ENCODE measurements at regions not wholly inside any gene's neighbourhood (a gene's known extent, or its start where the extent isn't known, plus 50 kb on each side); places are given as distances from the start of the nearest gene placed in this dataset.

GRCh38 chr1:184170719-184171118 lies 119.2 kb downstream of the TSEN15 start:
- intact Hi-C loops (cut with micrococcal nuclease), result no loop called here
- Histone ChIP-seq H4K20me1 (ENCODE audit: control insufficient read depth, insufficient read depth, low read length, poor library complexity, severe bottlenecking) (no peaks in the 10 kb centered on the region), H3K9ac (ENCODE audit: low read length) (no peak overlapping the region), H3K4me2 (replicated peaks; ENCODE audit: low read depth, low read length, poor library complexity, severe bottlenecking) (no peak overlapping the region), H3K79me2 (ENCODE audit: control insufficient read depth, insufficient read depth, low read length) (no peaks in the 10 kb centered on the region), H3K36me3 (replicated peaks in 1 of 2; ENCODE audit: control extremely low read depth in 1 of 2, control insufficient read depth in 1 of 2, extremely low read depth in 1 of 2, insufficient read depth in 2 of 2, low read length in 1 of 2) (no peaks in the 10 kb centered on the region), H3K4me1 (ENCODE audit: control insufficient read depth in 2 of 2, insufficient read depth in 2 of 2, low read length in 2 of 2) (no peaks in the 10 kb centered on the region), H3K9me3 (ENCODE audit: control extremely low read depth in 1 of 3, control insufficient read depth in 2 of 3, insufficient read depth in 1 of 3, low read length in 2 of 3) (no peaks in the 10 kb centered on the region), H3K4me3 (ENCODE audit: control extremely low read depth in 1 of 5, extremely low read depth in 1 of 5, insufficient read depth in 1 of 5, low read depth in 2 of 5, low read length in 4 of 5) (no peak overlapping the region), H3K27me3 (replicated peaks in 1 of 4; ENCODE audit: control extremely low read depth in 1 of 4, control insufficient read depth in 3 of 4, insufficient read depth in 4 of 4, low read length in 3 of 4) (no peaks in the 10 kb centered on the region), H2AFZ (ENCODE audit: insufficient read depth, low read depth, low read length, poor library complexity, severe bottlenecking) (no peak overlapping the region), H3K27ac (ENCODE audit: low read length in 2 of 2) (no peak overlapping the region)
- ChIA-PET POLR2A (no interaction called here), CTCF (no interaction called here)
- Mint-ChIP-seq H3K9me3 (ENCODE audit: insufficient read depth) (no peaks in the 10 kb centered on the region), H3K27me3 (peaks cover 7% of the 10 kb centered on the region), H3K4me3 (no peak overlapping the region), H3K4me1 (no peaks in the 10 kb centered on the region), H3K27ac (no peak overlapping the region)
- no peak for TF ChIP-seq CTCF (IDR thresholded peaks at IDR 0.05)
- TF ChIP-seq EZH2 (IDR thresholded peaks at IDR 0.05; ENCODE audit: borderline replicate concordance, insufficient read depth, low read depth, low read length, poor library complexity, severe bottlenecking), result no peak
- no peak for DNase-seq
- no peak for ATAC-seq (ENCODE audit: low read depth)

- H3K27ac ChIP-seq (ENCODE audit: low read length in 2 of 2), result no peak overlapping the region
- no peak overlapping the region for H3K4me3 ChIP-seq (ENCODE audit: control extremely low read depth in 1 of 5, extremely low read depth in 1 of 5, insufficient read depth in 1 of 5, low read depth in 2 of 5, low read length in 4 of 5)
- TF ChIP-seq CTCF (IDR thresholded peaks at IDR 0.05) (no peak), EZH2 (IDR thresholded peaks at IDR 0.05; ENCODE audit: borderline replicate concordance, insufficient read depth, low read depth, low read length, poor library complexity, severe bottlenecking) (no peak)
- no peaks in the 10 kb centered on the region for H3K79me2 ChIP-seq (ENCODE audit: control insufficient read depth, insufficient read depth, low read length)
- H3K36me3 ChIP-seq (replicated peaks in 1 of 2; ENCODE audit: control extremely low read depth in 1 of 2, control insufficient read depth in 1 of 2, extremely low read depth in 1 of 2, insufficient read depth in 2 of 2, low read length in 1 of 2), result no peaks in the 10 kb centered on the region
- no peak for DNase-seq
- ATAC-seq (ENCODE audit: low read depth), result no peak
- no peak overlapping the region for H2AFZ ChIP-seq (ENCODE audit: insufficient read depth, low read depth, low read length, poor library complexity, severe bottlenecking)
- H3K27me3 Mint-ChIP-seq, result peaks cover 4% of the 10 kb centered on the region
- no peaks in the 10 kb centered on the region for H4K20me1 ChIP-seq (ENCODE audit: control insufficient read depth, insufficient read depth, low read length, poor library complexity, severe bottlenecking)
- ChIA-PET CTCF (no interaction called here), POLR2A (no interaction called here)
- WGBS (ENCODE audit: insufficient coverage), result 100% methylated on average over 2 of the region's 2 CpGs
- intact Hi-C loops (cut with micrococcal nuclease), result no loop called here
- H3K9me3 ChIP-seq (ENCODE audit: control extremely low read depth in 1 of 3, control insufficient read depth in 2 of 3, insufficient read depth in 1 of 3, low read length in 2 of 3), result no peaks in the 10 kb centered on the region
- no peak overlapping the region for H3K4me2 ChIP-seq (replicated peaks; ENCODE audit: low read depth, low read length, poor library complexity, severe bottlenecking)
- no peak overlapping the region for H3K4me3 Mint-ChIP-seq
- no peak overlapping the region for H3K9ac ChIP-seq (ENCODE audit: low read length)
- H3K27me3 ChIP-seq (replicated peaks in 1 of 4; ENCODE audit: control extremely low read depth in 1 of 4, control insufficient read depth in 3 of 4, insufficient read depth in 4 of 4, low read length in 3 of 4), result no peaks in the 10 kb centered on the region
- no peaks in the 10 kb centered on the region for H3K4me1 Mint-ChIP-seq
- no peaks in the 10 kb centered on the region for H3K9me3 Mint-ChIP-seq (ENCODE audit: insufficient read depth)
- no peak overlapping the region for H3K27ac Mint-ChIP-seq
- no peaks in the 10 kb centered on the region for H3K4me1 ChIP-seq (ENCODE audit: control insufficient read depth in 2 of 2, insufficient read depth in 2 of 2, low read length in 2 of 2)
These were observed 124.5 kb downstream of the TSEN15 start for GRCh38 chr1:184176058-184176457.
